HCT116 (cell line): ENCODE measurements at regions not wholly inside any gene's neighbourhood (a gene's known extent, or its start where the extent isn't known, plus 50 kb on each side); places are given as distances from the start of the nearest gene placed in this dataset.
"Not testable (repeated sequence)": the region's sequence is repeated elsewhere in the genome, so short reads cannot be mapped to it uniquely, and the experiment has no call there.

Experiments
- ATAC-seq: fragments of 200-7000 bp; cut with Tn5 transposase; 2 replicates; pipeline ENCODE4 v1.9.1; 2020; ENCODE audit warnings: mild to moderate bottlenecking, moderate library complexity
- BruUV-seq: library from RNA; stranded (reverse); fragments of 400-500 nt; replicated peaks from 2 replicates; lab custom pipeline; 2021; lab: Mats Ljungman, UMichigan
- CTCF ChIA-PET: fragments of 300-600 bp; sonication (Branson Sonifier 250); formaldehyde crosslinking; loops from one replicate; lab custom pipeline; 2021; ENCODE audit warnings: antibody characterized with exemption; lab: Charles Lee
- POLR2A ChIA-PET: fragments of 300-600, 350-600 bp; sonication (Branson Sonifier 250); formaldehyde crosslinking; loops from one replicate; lab custom pipeline; 2021; ENCODE audit warnings: antibody characterized with exemption; lab: Charles Lee
- RAD21 ChIA-PET, 2 experiments: fragments of 300-600 bp; sonication (Branson Sonifier 250); formaldehyde crosslinking; loops; one replicate each; lab custom pipeline; 2023; ENCODE audit warnings: low total read pairs in 2 of 2; ENCODE audit not compliant: uncharacterized antibody in 2 of 2, unreplicated experiment in 2 of 2, low non-redundant PET in 1 of 2; lab: Charles Lee
- DNase-seq: peaks from one replicate; pipeline ENCODE4 v3.0.0-alpha.2; 2010; ENCODE audit warnings: low read depth, low spot score
- H2AFZ ChIP-seq: fragments of 200-600 bp; shearing (Covaris generic), sonication (generic); 2 replicates; pipeline ENCODE4 v1.6.1; 2017; ENCODE audit warnings: low read depth, mixed run types, mixed read lengths, antibody characterized with exemption, low read length; ENCODE audit not compliant: poor library complexity, severe bottlenecking
- H3K27ac ChIP-seq: 2 replicates; pipeline ENCODE4 v1.5.1; 2012; ENCODE audit warnings: low read depth, low read length
- H3K27me3 ChIP-seq: fragments of 200-600 bp; sonication (generic); 2 replicates; pipeline ENCODE4 v1.6.1; 2016; ENCODE audit warnings: mixed run types, low read length, mixed read lengths; ENCODE audit not compliant: insufficient read depth
- H3K36me3 ChIP-seq, 2 experiments: fragments of 200-500 bp in 1 of 2; fragments of 200-600 bp in 1 of 2; sonication (Bioruptor generic) in 1 of 2; sonication (generic) in 1 of 2; 2 replicates each; pipeline versions ENCODE4 v1.5.1 to v1.6.1; 2014 to 2016; ENCODE audit warnings: low read length in 2 of 2, inconsistent platforms in 1 of 2, mixed read lengths in 1 of 2, mixed run types in 1 of 2; ENCODE audit not compliant: insufficient read depth in 2 of 2, control insufficient read depth in 1 of 2
- H3K4me1 ChIP-seq, 2 experiments: fragments of 200-600 bp in 1 of 2; sonication (generic) in 1 of 2; 2 replicates each; pipeline versions ENCODE4 v1.5.1 to v1.6.1; 2012 to 2017; ENCODE audit warnings: low read length in 2 of 2, inconsistent platforms in 1 of 2, mild to moderate bottlenecking in 1 of 2, mixed read lengths in 1 of 2, mixed run types in 1 of 2, moderate library complexity in 1 of 2; ENCODE audit not compliant: insufficient read depth in 2 of 2, control insufficient read depth in 1 of 2
- H3K4me2 ChIP-seq: fragments of 200-600 bp; sonication (generic); 2 replicates; pipeline ENCODE4 v1.6.1; 2017; ENCODE audit warnings: mixed run types, low read length, mixed read lengths
- H3K4me3 ChIP-seq, 2 experiments: fragments of 200-600 bp in 1 of 2; sonication (generic) in 1 of 2; replicated peaks in 1 of 2; 2 replicates each; pipeline ENCODE4 v1.5.1; 2011 to 2016; ENCODE audit warnings: low read length in 2 of 2, control low read depth in 1 of 2, low read depth in 1 of 2, mild to moderate bottlenecking in 1 of 2, mixed read lengths in 1 of 2, mixed run types in 1 of 2
- H3K79me2 ChIP-seq: fragments of 200-600 bp; sonication (generic); 2 replicates; pipeline ENCODE4 v1.6.1; 2017; ENCODE audit warnings: mild to moderate bottlenecking, mixed run types, low read length, moderate library complexity, mixed read lengths; ENCODE audit not compliant: insufficient read depth
- H3K9ac ChIP-seq: fragments of 200-600 bp; sonication (generic); 2 replicates; pipeline ENCODE4 v1.6.1; 2016; ENCODE audit warnings: low read length, mixed read lengths
- H3K9me2 ChIP-seq: fragments of 200-600 bp; sonication (generic), shearing (Covaris generic); 2 replicates; pipeline ENCODE4 v1.6.1; 2017; ENCODE audit warnings: mixed run types, mild to moderate bottlenecking, moderate library complexity; ENCODE audit not compliant: insufficient read depth
- H3K9me3 ChIP-seq, 2 experiments: fragments of 200-500 bp in 1 of 2; fragments of 200-600 bp in 1 of 2; sonication (Bioruptor generic) in 1 of 2; sonication (generic) in 1 of 2; 2 replicates each; pipeline ENCODE4 v1.6.1; 2014 to 2017; ENCODE audit warnings: low read length in 2 of 2, mixed read lengths in 2 of 2, inconsistent platforms in 1 of 2, low read depth in 1 of 2, mild to moderate bottlenecking in 1 of 2, mixed run types in 1 of 2, moderate library complexity in 1 of 2; ENCODE audit not compliant: control insufficient read depth in 1 of 2, insufficient read depth in 1 of 2
- H4K20me1 ChIP-seq: fragments of 200-600 bp; sonication (generic), shearing (Covaris generic); 2 replicates; pipeline ENCODE4 v1.6.1; 2017; ENCODE audit warnings: mixed run types, mild to moderate bottlenecking, moderate library complexity; ENCODE audit not compliant: insufficient read depth
- intact Hi-C: fragments of 100-400 bp; cut with micrococcal nuclease; formaldehyde crosslinking; loops from 2 replicates; pipeline ENCODE4 v1.10.0; 2022

GRCh38 chr9:38848966-38849365 lies 129.0 kb upstream of the FAM240B start:
- H3K9ac ChIP-seq, DNase-seq, H3K4me2 ChIP-seq, BruUV-seq, H3K4me3 ChIP-seq, H3K36me3 ChIP-seq, H4K20me1 ChIP-seq, RAD21 ChIA-PET, H3K79me2 ChIP-seq, H3K4me1 ChIP-seq, H3K9me3 ChIP-seq, POLR2A ChIA-PET, H2AFZ ChIP-seq, H3K27ac ChIP-seq, H3K9me2 ChIP-seq, intact Hi-C loops, H3K27me3 ChIP-seq, CTCF ChIA-PET: not testable (repeated sequence)
- ATAC-seq = peak; percentile 85

- CTCF ChIA-PET, H3K79me2 ChIP-seq, H2AFZ ChIP-seq, intact Hi-C loops, H3K27ac ChIP-seq, RAD21 ChIA-PET, H3K4me1 ChIP-seq, BruUV-seq, H3K9me3 ChIP-seq, DNase-seq, H4K20me1 ChIP-seq, H3K4me2 ChIP-seq, POLR2A ChIA-PET, H3K27me3 ChIP-seq, H3K4me3 ChIP-seq, H3K9ac ChIP-seq, H3K36me3 ChIP-seq, ATAC-seq, H3K9me2 ChIP-seq: not testable (repeated sequence)
Measured at GRCh38 chr9:38840213-38840612, 120.3 kb upstream of the FAM240B start.

GRCh38 chr9:38833706-38834105 lies 113.8 kb upstream of the FAM240B start:
- RAD21 ChIA-PET, CTCF ChIA-PET, H3K4me2 ChIP-seq, DNase-seq, H3K79me2 ChIP-seq, H3K36me3 ChIP-seq, H3K27me3 ChIP-seq, H3K9ac ChIP-seq, ATAC-seq, H3K27ac ChIP-seq, intact Hi-C loops, H4K20me1 ChIP-seq, BruUV-seq, H3K9me2 ChIP-seq, POLR2A ChIA-PET, H2AFZ ChIP-seq, H3K4me3 ChIP-seq, H3K9me3 ChIP-seq, H3K4me1 ChIP-seq: not testable (repeated sequence)

- CTCF ChIA-PET, H4K20me1 ChIP-seq, POLR2A ChIA-PET, H3K4me1 ChIP-seq, ATAC-seq, H3K4me3 ChIP-seq, H2AFZ ChIP-seq, H3K9me2 ChIP-seq, RAD21 ChIA-PET, H3K27ac ChIP-seq, H3K27me3 ChIP-seq, H3K36me3 ChIP-seq, intact Hi-C loops, H3K4me2 ChIP-seq, H3K9me3 ChIP-seq, DNase-seq, H3K79me2 ChIP-seq, BruUV-seq, H3K9ac ChIP-seq: not testable (repeated sequence)
Measured at GRCh38 chr9:38813855-38814254, 93.9 kb upstream of the FAM240B start.
